ENCODE measurements at regions not wholly inside any gene's neighbourhood (a gene's known extent, or its start where the extent isn't known, plus 50 kb on each side); places are given as distances from the start of the nearest gene placed in this dataset.
A peak's percentile ranks its signal among the peaks of the same experiment; 100 is the strongest.
"Not testable (repeated sequence)": the region's sequence is repeated elsewhere in the genome, so short reads cannot be mapped to it uniquely, and the experiment has no call there.

- no peak for TF ChIP-seq CTCF (IDR thresholded peaks at IDR 0.05; ENCODE audit: insufficient read depth, low read length)
- H3K4me3 ChIP-seq (ENCODE audit: low read depth, low read length) = no peak overlapping the region
- DNase-seq (ENCODE audit: low read depth) = no peak
Observed at GRCh38 chr1:121515235-121515634, 330.5 kb downstream of the SRGAP2C start.

DNA sequence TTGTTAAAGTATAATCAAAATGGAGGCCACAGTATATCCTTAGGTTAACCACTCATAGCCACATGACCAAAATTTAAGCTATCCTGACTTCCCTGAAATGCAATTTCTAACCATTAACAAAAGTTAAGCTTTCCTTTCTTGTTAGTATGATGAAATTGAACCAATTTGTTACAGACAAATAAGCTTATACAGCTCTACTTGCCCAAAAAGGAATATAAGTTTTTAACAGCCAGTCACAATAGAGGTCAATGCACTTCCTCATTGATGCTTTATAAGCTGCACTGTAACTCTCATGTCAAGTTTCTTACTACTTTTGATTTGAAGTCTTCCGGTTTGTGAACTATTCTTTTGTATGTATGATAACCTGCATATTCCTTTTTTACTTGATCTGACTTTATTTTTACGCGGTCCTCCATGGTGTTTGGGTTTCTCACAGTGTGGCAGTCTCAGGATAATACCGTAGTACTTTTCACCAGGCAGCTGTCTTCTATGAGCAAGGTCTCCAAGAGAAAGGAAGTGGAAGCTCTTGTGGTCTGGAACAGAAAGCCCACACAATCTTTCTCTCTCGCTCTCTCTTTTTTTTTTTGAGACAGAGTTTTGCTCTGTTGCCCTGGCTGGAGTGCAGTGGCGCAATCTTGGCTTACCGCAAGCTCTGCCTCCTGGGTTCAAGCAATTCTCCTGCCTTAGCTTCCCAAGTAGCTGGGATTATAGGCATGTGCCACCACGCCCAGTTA lies 331.6 kb downstream of the SRGAP2C start:
- TF ChIP-seq CTCF (IDR thresholded peaks at IDR 0.05; ENCODE audit: insufficient read depth, low read length) = no peak
- no peak overlapping the region for H3K4me3 ChIP-seq (ENCODE audit: low read depth, low read length)
- no peak for DNase-seq (ENCODE audit: low read depth)

- no peak for DNase-seq (ENCODE audit: low read depth)
- TF ChIP-seq CTCF (IDR thresholded peaks at IDR 0.05; ENCODE audit: insufficient read depth, low read length) = no peak
Observed at GRCh38 chr1:121517586-121518230, 332.9 kb downstream of the SRGAP2C start.

GRCh38 chr1:121518726-121519041 lies 333.9 kb downstream of the SRGAP2C start:
- H3K4me3 ChIP-seq (ENCODE audit: low read depth, low read length) = peak overlapping the region; percentile 60
- TF ChIP-seq CTCF (IDR thresholded peaks at IDR 0.05; ENCODE audit: insufficient read depth, low read length) = no peak
- no peak for DNase-seq (ENCODE audit: low read depth)

More at GRCh38 chr1:121517586-121518230, 332.9 kb downstream of the SRGAP2C start:
- no peak overlapping the region for H3K4me3 ChIP-seq (ENCODE audit: low read depth, low read length)

DNA sequence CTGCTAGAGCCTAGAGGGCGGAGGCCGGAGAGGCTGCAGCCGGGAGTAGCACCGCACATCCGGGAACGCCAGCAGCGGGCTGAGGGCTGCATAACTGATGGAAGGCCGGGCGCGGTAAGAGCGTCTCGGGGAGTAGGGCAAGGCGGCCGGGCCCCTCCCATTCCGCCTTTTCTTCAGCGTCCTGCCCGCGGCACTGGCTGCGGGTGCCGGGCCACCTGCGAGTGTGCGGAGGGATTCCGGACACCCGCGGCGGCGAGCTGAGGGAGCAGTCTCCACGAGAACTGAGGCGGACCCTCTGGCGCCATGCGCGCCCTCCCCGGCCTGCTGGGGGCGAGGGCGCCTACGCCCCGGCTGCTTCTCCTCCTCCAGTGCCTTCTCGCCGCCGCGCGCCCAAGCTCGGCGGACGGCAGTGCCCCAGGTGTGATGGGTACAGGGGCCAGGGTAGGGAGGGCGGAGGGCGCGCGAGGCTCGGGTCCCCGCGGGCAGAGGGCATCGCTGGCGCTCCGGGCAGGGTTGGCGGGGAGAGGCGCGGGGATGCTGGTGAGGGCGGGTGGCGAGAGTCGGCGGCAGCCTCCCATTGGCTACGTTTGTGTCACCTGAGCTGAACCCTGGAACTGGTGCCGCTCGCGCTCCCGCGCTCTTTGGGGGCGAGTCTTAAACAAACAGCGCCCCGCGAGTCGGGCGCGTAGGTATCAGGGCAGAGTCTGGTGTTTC lies 334.4 kb downstream of the SRGAP2C start:
- TF ChIP-seq CTCF (IDR thresholded peaks at IDR 0.05; ENCODE audit: insufficient read depth, low read length) = no peak
- peak; percentile 13 for DNase-seq (ENCODE audit: low read depth)
- peak overlapping the region; percentile 60 for H3K4me3 ChIP-seq (ENCODE audit: low read depth, low read length)

DNA sequence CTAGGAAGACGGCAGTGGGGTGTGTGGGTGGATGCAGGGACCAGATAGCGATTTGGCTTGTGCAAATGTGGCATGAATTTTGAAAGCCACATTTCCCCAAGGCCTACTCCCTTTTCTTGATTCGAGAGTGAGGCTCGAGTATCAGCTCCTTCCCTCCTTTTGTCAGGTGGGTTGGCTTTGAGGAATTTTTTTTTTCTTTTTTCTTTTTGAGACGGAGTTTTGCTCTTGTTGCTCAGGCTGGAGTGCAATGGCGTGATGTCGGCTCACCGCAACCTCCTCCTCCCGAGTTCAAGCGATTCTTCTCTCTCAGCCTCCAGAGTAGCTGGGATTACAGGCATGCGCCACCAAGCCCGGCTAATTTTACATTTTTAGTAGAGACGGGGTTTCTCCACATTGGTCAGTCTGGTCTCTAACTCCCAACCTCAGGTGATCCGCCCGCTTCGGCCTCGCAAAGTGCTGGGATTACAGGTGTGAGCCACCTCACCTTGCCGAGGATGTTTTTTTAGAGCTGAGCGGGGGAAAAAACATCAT lies 335.0 kb downstream of the SRGAP2C start:
- H3K4me3 ChIP-seq (ENCODE audit: low read depth, low read length) = peak overlapping the region; percentile 60
- not testable (repeated sequence) for DNase-seq (ENCODE audit: low read depth)
